HCT116 (cell line): ENCODE measurements at regions not wholly inside any gene's neighbourhood (a gene's known extent, or its start where the extent isn't known, plus 50 kb on each side); places are given as distances from the start of the nearest gene placed in this dataset.

Experiments used
- ATAC-seq: fragments of 200-7000 bp; cut with Tn5 transposase; 2 replicates; pipeline ENCODE4 v1.9.1; 2020; ENCODE audit warnings: mild to moderate bottlenecking, moderate library complexity
- BruUV-seq: library from RNA; stranded (reverse); fragments of 400-500 nt; replicated peaks from 2 replicates; lab custom pipeline; 2021; lab: Mats Ljungman, UMichigan
- CTCF ChIA-PET: fragments of 300-600 bp; sonication (Branson Sonifier 250); formaldehyde crosslinking; loops from one replicate; lab custom pipeline; 2021; ENCODE audit warnings: antibody characterized with exemption; lab: Charles Lee
- POLR2A ChIA-PET: fragments of 300-600, 350-600 bp; sonication (Branson Sonifier 250); formaldehyde crosslinking; loops from one replicate; lab custom pipeline; 2021; ENCODE audit warnings: antibody characterized with exemption; lab: Charles Lee
- RAD21 ChIA-PET, 2 experiments: fragments of 300-600 bp; sonication (Branson Sonifier 250); formaldehyde crosslinking; loops; one replicate each; lab custom pipeline; 2023; ENCODE audit warnings: low total read pairs in 2 of 2; ENCODE audit not compliant: uncharacterized antibody in 2 of 2, unreplicated experiment in 2 of 2, low non-redundant PET in 1 of 2; lab: Charles Lee
- DNase-seq: peaks from one replicate; pipeline ENCODE4 v3.0.0-alpha.2; 2010; ENCODE audit warnings: low read depth, low spot score
- H2AFZ ChIP-seq: fragments of 200-600 bp; shearing (Covaris generic), sonication (generic); 2 replicates; pipeline ENCODE4 v1.6.1; 2017; ENCODE audit warnings: low read depth, mixed run types, mixed read lengths, antibody characterized with exemption, low read length; ENCODE audit not compliant: poor library complexity, severe bottlenecking
- H3K27ac ChIP-seq: 2 replicates; pipeline ENCODE4 v1.5.1; 2012; ENCODE audit warnings: low read depth, low read length
- H3K27me3 ChIP-seq: fragments of 200-600 bp; sonication (generic); 2 replicates; pipeline ENCODE4 v1.6.1; 2016; ENCODE audit warnings: mixed run types, low read length, mixed read lengths; ENCODE audit not compliant: insufficient read depth
- H3K36me3 ChIP-seq, 2 experiments: fragments of 200-500 bp in 1 of 2; fragments of 200-600 bp in 1 of 2; sonication (Bioruptor generic) in 1 of 2; sonication (generic) in 1 of 2; 2 replicates each; pipeline versions ENCODE4 v1.5.1 to v1.6.1; 2014 to 2016; ENCODE audit warnings: low read length in 2 of 2, inconsistent platforms in 1 of 2, mixed read lengths in 1 of 2, mixed run types in 1 of 2; ENCODE audit not compliant: insufficient read depth in 2 of 2, control insufficient read depth in 1 of 2
- H3K4me1 ChIP-seq, 2 experiments: fragments of 200-600 bp in 1 of 2; sonication (generic) in 1 of 2; 2 replicates each; pipeline versions ENCODE4 v1.5.1 to v1.6.1; 2012 to 2017; ENCODE audit warnings: low read length in 2 of 2, inconsistent platforms in 1 of 2, mild to moderate bottlenecking in 1 of 2, mixed read lengths in 1 of 2, mixed run types in 1 of 2, moderate library complexity in 1 of 2; ENCODE audit not compliant: insufficient read depth in 2 of 2, control insufficient read depth in 1 of 2
- H3K4me2 ChIP-seq: fragments of 200-600 bp; sonication (generic); 2 replicates; pipeline ENCODE4 v1.6.1; 2017; ENCODE audit warnings: mixed run types, low read length, mixed read lengths
- H3K4me3 ChIP-seq, 2 experiments: fragments of 200-600 bp in 1 of 2; sonication (generic) in 1 of 2; replicated peaks in 1 of 2; 2 replicates each; pipeline ENCODE4 v1.5.1; 2011 to 2016; ENCODE audit warnings: low read length in 2 of 2, control low read depth in 1 of 2, low read depth in 1 of 2, mild to moderate bottlenecking in 1 of 2, mixed read lengths in 1 of 2, mixed run types in 1 of 2
- H3K79me2 ChIP-seq: fragments of 200-600 bp; sonication (generic); 2 replicates; pipeline ENCODE4 v1.6.1; 2017; ENCODE audit warnings: mild to moderate bottlenecking, mixed run types, low read length, moderate library complexity, mixed read lengths; ENCODE audit not compliant: insufficient read depth
- H3K9ac ChIP-seq: fragments of 200-600 bp; sonication (generic); 2 replicates; pipeline ENCODE4 v1.6.1; 2016; ENCODE audit warnings: low read length, mixed read lengths
- H3K9me2 ChIP-seq: fragments of 200-600 bp; sonication (generic), shearing (Covaris generic); 2 replicates; pipeline ENCODE4 v1.6.1; 2017; ENCODE audit warnings: mixed run types, mild to moderate bottlenecking, moderate library complexity; ENCODE audit not compliant: insufficient read depth
- H3K9me3 ChIP-seq, 2 experiments: fragments of 200-500 bp in 1 of 2; fragments of 200-600 bp in 1 of 2; sonication (Bioruptor generic) in 1 of 2; sonication (generic) in 1 of 2; 2 replicates each; pipeline ENCODE4 v1.6.1; 2014 to 2017; ENCODE audit warnings: low read length in 2 of 2, mixed read lengths in 2 of 2, inconsistent platforms in 1 of 2, low read depth in 1 of 2, mild to moderate bottlenecking in 1 of 2, mixed run types in 1 of 2, moderate library complexity in 1 of 2; ENCODE audit not compliant: control insufficient read depth in 1 of 2, insufficient read depth in 1 of 2
- H4K20me1 ChIP-seq: fragments of 200-600 bp; sonication (generic), shearing (Covaris generic); 2 replicates; pipeline ENCODE4 v1.6.1; 2017; ENCODE audit warnings: mixed run types, mild to moderate bottlenecking, moderate library complexity; ENCODE audit not compliant: insufficient read depth
- ATF3 ChIP-seq: IDR thresholded peaks from 2 replicates; pipeline ENCODE4 v1.6.1; 2012
- CBX3 ChIP-seq: IDR thresholded peaks from 2 replicates; pipeline ENCODE4 v1.6.1; 2012; ENCODE audit warnings: low read depth
- CEBPB ChIP-seq: IDR thresholded peaks from 2 replicates; pipeline ENCODE4 v1.6.1; 2012; ENCODE audit warnings: low read depth
- CTCF ChIP-seq, 3 experiments: fragments of 200-600 bp in 1 of 3; sonication (generic) in 1 of 3; IDR thresholded peaks in 2 of 3; conservative IDR thresholded peaks in 1 of 3; 2 replicates each; pipeline ENCODE4 v1.5.1; 2012 to 2017; ENCODE audit warnings: low read depth in 2 of 3, low read length in 2 of 3, antibody characterized with exemption in 1 of 3, borderline replicate concordance in 1 of 3, control low read depth in 1 of 3, mild to moderate bottlenecking in 1 of 3, mixed read lengths in 1 of 3, mixed run types in 1 of 3, moderate library complexity in 1 of 3; ENCODE audit not compliant: insufficient read depth in 1 of 3
- ELF1 ChIP-seq: IDR thresholded peaks from 2 replicates; pipeline ENCODE4 v1.6.1; 2012; ENCODE audit warnings: low read depth, borderline replicate concordance
- FOSL1 ChIP-seq: IDR thresholded peaks from 2 replicates; pipeline ENCODE4 v1.6.1; 2012; ENCODE audit warnings: low read depth
- JUND ChIP-seq: IDR thresholded peaks from 2 replicates; pipeline ENCODE4 v1.6.1; 2012
- MAX ChIP-seq: IDR thresholded peaks from 2 replicates; pipeline ENCODE4 v1.6.1; 2012
- POLR2AphosphoS5 ChIP-seq: IDR thresholded peaks from 2 replicates; pipeline ENCODE4 v1.6.1; 2011; ENCODE audit warnings: mild to moderate bottlenecking, low read depth, low read length, moderate library complexity
- RAD21 ChIP-seq: IDR thresholded peaks from 2 replicates; pipeline ENCODE4 v1.6.1; 2012; ENCODE audit warnings: low read depth, mild to moderate bottlenecking
- REST ChIP-seq: IDR thresholded peaks from 2 replicates; pipeline ENCODE4 v1.6.1; 2012; ENCODE audit warnings: low read depth
- SIN3A ChIP-seq: IDR thresholded peaks from 2 replicates; pipeline ENCODE4 v1.6.1; 2012; ENCODE audit warnings: low read depth
- SP1 ChIP-seq: IDR thresholded peaks from 2 replicates; pipeline ENCODE4 v1.6.1; 2012; ENCODE audit warnings: low read depth
- SRF ChIP-seq: IDR thresholded peaks from 2 replicates; pipeline ENCODE4 v1.6.1; 2012; ENCODE audit warnings: low read depth
- TCF7L2 ChIP-seq: IDR thresholded peaks from 2 replicates; pipeline ENCODE4 v1.7.0; 2011; ENCODE audit warnings: borderline replicate concordance, inconsistent platforms; ENCODE audit not compliant: insufficient read depth, insufficient read length; ENCODE audit errors: extremely low read depth
- ZBTB33 ChIP-seq: IDR thresholded peaks from 2 replicates; pipeline ENCODE4 v1.6.1; 2011; ENCODE audit warnings: mild to moderate bottlenecking, low read length, moderate library complexity; ENCODE audit not compliant: insufficient replicate concordance; ENCODE audit errors: extremely low read depth
- ZNF274 ChIP-seq: fragments of 200-500 bp; sonication (Bioruptor generic); IDR thresholded peaks from 2 replicates; pipeline ENCODE4 v1.6.1; 2014; ENCODE audit warnings: mild to moderate bottlenecking, low read depth, low read length, inconsistent platforms
- intact Hi-C: fragments of 100-400 bp; cut with micrococcal nuclease; formaldehyde crosslinking; loops from 2 replicates; pipeline ENCODE4 v1.10.0; 2022

- intact Hi-C loops = no loop called here
- no peak for ATAC-seq
- Histone ChIP-seq H3K9ac (no peak overlapping the region), H3K4me1 (no peaks in the 10 kb centered on the region), H4K20me1 (no peaks in the 10 kb centered on the region), H2AFZ (no peak overlapping the region), H3K4me3 (no peak overlapping the region), H3K36me3 (no peaks in the 10 kb centered on the region), H3K9me2 (no peaks in the 10 kb centered on the region), H3K27me3 (peaks cover 29% of the 10 kb centered on the region), H3K79me2 (no peaks in the 10 kb centered on the region), H3K27ac (no peak overlapping the region), H3K4me2 (no peak overlapping the region), H3K9me3 (no peaks in the 10 kb centered on the region)
- CTCF ChIA-PET = no interaction called here
- DNase-seq = no peak
- RAD21 ChIA-PET = no interaction called here
- BruUV-seq = no TSS peak
- TF ChIP-seq SRF (no peak), SP1 (no peak), POLR2AphosphoS5 (no peak), ZBTB33 (no peak), CEBPB (no peak), REST (no peak), TCF7L2 (no peak), MAX (no peak), ZNF274 (no peak), SIN3A (no peak), CBX3 (no peak), ELF1 (no peak), FOSL1 (no peak), JUND (no peak), ATF3 (no peak), CTCF (IDR thresholded peaks at IDR 0.05 in 2 of 3, conservative IDR thresholded peaks at IDR 0.05 in 1 of 3; ENCODE audit: borderline replicate concordance in 1 of 3, insufficient read depth in 1 of 3, low read depth in 2 of 3, low read length in 2 of 3) (no peak), RAD21 (no peak)
- POLR2A ChIA-PET = no interaction called here
These were observed 71.2 kb upstream of the CARD11 start for GRCh38 chr7:3114917-3115316.
